Caco-2 (cell line): ENCODE measurements at regions not wholly inside any gene's neighbourhood (a gene's known extent, or its start where the extent isn't known, plus 50 kb on each side); places are given as distances from the start of the nearest gene placed in this dataset.

Experiments
- BruUV-seq: library from RNA; stranded (reverse); fragments of 400-500 nt; replicated peaks from 2 replicates; lab custom pipeline; 2021; lab: Mats Ljungman, UMichigan
- CTCF ChIA-PET: fragments of 300-600 bp; sonication (Branson Sonifier 250); formaldehyde crosslinking; loops from one replicate; lab custom pipeline; 2022; ENCODE audit warnings: antibody characterized with exemption; lab: Charles Lee
- POLR2A ChIA-PET: fragments of 300-600 bp; sonication (Branson Sonifier 250); formaldehyde crosslinking; loops from one replicate; lab custom pipeline; 2022; ENCODE audit warnings: antibody characterized with exemption; lab: Charles Lee
- DNase-seq, 2 experiments: peaks; one replicate each; pipeline versions ENCODE4 v3.0.0 to v3.0.0-alpha.2; 2020 to 2022
- H3K27me3 ChIP-seq: replicated peaks from 2 replicates; pipeline ENCODE4 v1.6.0; 2011; ENCODE audit warnings: low read length; ENCODE audit not compliant: control insufficient read depth, insufficient read depth
- H3K36me3 ChIP-seq: 2 replicates; pipeline ENCODE4 v1.5.1; 2011; ENCODE audit warnings: low read length; ENCODE audit not compliant: control insufficient read depth, insufficient read depth
- H3K4me1 ChIP-seq: fragments of 250-450 bp; sonication (Bioruptor Pico); 2 replicates; pipeline ENCODE4 v1.5.1; 2020; ENCODE audit warnings: mild to moderate bottlenecking
- H3K4me3 ChIP-seq: 2 replicates; pipeline ENCODE4 v1.5.1; 2011; ENCODE audit warnings: low read depth, mild to moderate bottlenecking, control low read depth, low read length
- H3K9me3 ChIP-seq: fragments of 250-450 bp; sonication (Bioruptor Pico); 2 replicates; pipeline ENCODE4 v1.5.1; 2020; ENCODE audit warnings: mild to moderate bottlenecking, moderate library complexity
- H3K27ac Mint-ChIP-seq: one replicate; pipeline ENCODE4 v1.8.0; 2022; ENCODE audit warnings: mixed read lengths; ENCODE audit not compliant: unreplicated experiment
- H3K27me3 Mint-ChIP-seq: one replicate; pipeline ENCODE4 v1.8.0; 2022; ENCODE audit warnings: mixed read lengths; ENCODE audit not compliant: insufficient read depth, unreplicated experiment
- H3K36me3 Mint-ChIP-seq: one replicate; pipeline ENCODE4 v1.8.0; 2022; ENCODE audit warnings: mild to moderate bottlenecking, mixed read lengths; ENCODE audit not compliant: insufficient read depth, unreplicated experiment
- H3K4me1 Mint-ChIP-seq: one replicate; pipeline ENCODE4 v1.8.0; 2022; ENCODE audit warnings: low read depth, mixed read lengths; ENCODE audit not compliant: unreplicated experiment
- H3K4me3 Mint-ChIP-seq: one replicate; pipeline ENCODE4 v1.8.0; 2022; ENCODE audit warnings: mild to moderate bottlenecking, moderate library complexity, mixed read lengths; ENCODE audit not compliant: unreplicated experiment
- H3K9me3 Mint-ChIP-seq: one replicate; pipeline ENCODE4 v1.8.0; 2022; ENCODE audit warnings: mixed read lengths; ENCODE audit not compliant: unreplicated experiment
- intact Hi-C: fragments of 100-400 bp; cut with micrococcal nuclease; formaldehyde crosslinking; loops from one replicate; pipeline ENCODE4 v1.10.0; 2022; ENCODE audit not compliant: unreplicated experiment
- TF ChIP-seq, protein P1 (sequence below), 2 experiments: fragments of 200-600 bp in 1 of 2; IDR thresholded peaks; 1 replicate in 1 of 2; 2 replicates in 1 of 2; pipeline versions ENCODE4 v1.5.1 to v1.8.0; 2011 to 2022; ENCODE audit warnings: antibody characterized with exemption in 1 of 2, control low read depth in 1 of 2, inconsistent platforms in 1 of 2, low read depth in 1 of 2, low read length in 1 of 2, mild to moderate bottlenecking in 1 of 2, moderate library complexity in 1 of 2; ENCODE audit not compliant: insufficient read depth in 1 of 2, severe bottlenecking in 1 of 2, unreplicated experiment in 1 of 2

GRCh38 chr2:215606219-215606618 lies 170.4 kb upstream of the FN1 start:
- no peaks in the 10 kb centered on the region for H3K36me3 ChIP-seq
- no peak overlapping the region for H3K4me3 Mint-ChIP-seq
- intact Hi-C loops, result no loop called here
- CTCF ChIA-PET, result no interaction called here
- TF ChIP-seq, protein P1, sequence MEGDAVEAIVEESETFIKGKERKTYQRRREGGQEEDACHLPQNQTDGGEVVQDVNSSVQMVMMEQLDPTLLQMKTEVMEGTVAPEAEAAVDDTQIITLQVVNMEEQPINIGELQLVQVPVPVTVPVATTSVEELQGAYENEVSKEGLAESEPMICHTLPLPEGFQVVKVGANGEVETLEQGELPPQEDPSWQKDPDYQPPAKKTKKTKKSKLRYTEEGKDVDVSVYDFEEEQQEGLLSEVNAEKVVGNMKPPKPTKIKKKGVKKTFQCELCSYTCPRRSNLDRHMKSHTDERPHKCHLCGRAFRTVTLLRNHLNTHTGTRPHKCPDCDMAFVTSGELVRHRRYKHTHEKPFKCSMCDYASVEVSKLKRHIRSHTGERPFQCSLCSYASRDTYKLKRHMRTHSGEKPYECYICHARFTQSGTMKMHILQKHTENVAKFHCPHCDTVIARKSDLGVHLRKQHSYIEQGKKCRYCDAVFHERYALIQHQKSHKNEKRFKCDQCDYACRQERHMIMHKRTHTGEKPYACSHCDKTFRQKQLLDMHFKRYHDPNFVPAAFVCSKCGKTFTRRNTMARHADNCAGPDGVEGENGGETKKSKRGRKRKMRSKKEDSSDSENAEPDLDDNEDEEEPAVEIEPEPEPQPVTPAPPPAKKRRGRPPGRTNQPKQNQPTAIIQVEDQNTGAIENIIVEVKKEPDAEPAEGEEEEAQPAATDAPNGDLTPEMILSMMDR (IDR thresholded peaks at IDR 0.05; ENCODE audit: insufficient read depth in 1 of 2, low read depth in 1 of 2, low read length in 1 of 2, severe bottlenecking in 1 of 2, unreplicated experiment in 1 of 2), result no peak
- H3K36me3 Mint-ChIP-seq, result no peaks in the 10 kb centered on the region
- no peaks in the 10 kb centered on the region for H3K4me1 Mint-ChIP-seq
- POLR2A ChIA-PET, result no interaction called here
- no peak overlapping the region for H3K4me3 ChIP-seq
- no peaks in the 10 kb centered on the region for H3K27me3 Mint-ChIP-seq
- DNase-seq, result no peak
- BruUV-seq, result no TSS peak
- no peaks in the 10 kb centered on the region for H3K9me3 ChIP-seq
- peaks cover 9% of the 10 kb centered on the region for H3K9me3 Mint-ChIP-seq
- peaks cover 10% of the 10 kb centered on the region for H3K4me1 ChIP-seq
- no peaks in the 10 kb centered on the region for H3K27me3 ChIP-seq
- H3K27ac Mint-ChIP-seq, result no peak overlapping the region

DNA sequence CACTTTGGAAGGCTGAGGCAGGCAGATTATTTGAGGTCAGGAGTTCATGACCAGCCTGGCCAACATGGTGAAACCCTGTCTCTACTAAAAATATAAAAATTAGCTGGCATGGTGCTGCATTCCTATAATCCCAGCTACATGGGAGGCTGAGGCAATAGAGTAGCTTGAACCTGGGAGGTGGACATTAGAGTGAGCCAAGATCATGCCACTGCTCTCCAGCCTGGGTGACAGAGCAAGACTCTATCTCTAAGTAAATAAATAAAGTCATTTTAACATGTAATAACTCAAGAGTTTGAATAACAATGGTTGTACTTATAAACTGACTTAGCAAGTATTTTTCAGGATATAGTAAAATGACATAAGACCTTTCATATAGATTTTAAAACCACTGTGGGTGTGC lies 169.3 kb upstream of the FN1 start:
- H3K27ac Mint-ChIP-seq, result no peak overlapping the region
- intact Hi-C loops, result no loop called here
- peaks cover 16% of the 10 kb centered on the region for H3K9me3 Mint-ChIP-seq
- ChIA-PET POLR2A (no interaction called here), CTCF (no interaction called here)
- BruUV-seq, result no TSS peak
- Histone ChIP-seq H3K9me3 (no peaks in the 10 kb centered on the region), H3K27me3 (no peaks in the 10 kb centered on the region), H3K4me1 (peaks cover 6% of the 10 kb centered on the region; the same call in 1 of the 2 replicates), H3K36me3 (no peaks in the 10 kb centered on the region), H3K4me3 (no peak overlapping the region)
- no peak for DNase-seq
- TF ChIP-seq, protein P1 (IDR thresholded peaks at IDR 0.05; ENCODE audit: insufficient read depth in 1 of 2, low read depth in 1 of 2, low read length in 1 of 2, severe bottlenecking in 1 of 2, unreplicated experiment in 1 of 2), result no peak
- no peaks in the 10 kb centered on the region for H3K36me3 Mint-ChIP-seq
- H3K4me1 Mint-ChIP-seq, result no peaks in the 10 kb centered on the region
- H3K4me3 Mint-ChIP-seq, result no peak overlapping the region
- H3K27me3 Mint-ChIP-seq, result no peaks in the 10 kb centered on the region

DNA sequence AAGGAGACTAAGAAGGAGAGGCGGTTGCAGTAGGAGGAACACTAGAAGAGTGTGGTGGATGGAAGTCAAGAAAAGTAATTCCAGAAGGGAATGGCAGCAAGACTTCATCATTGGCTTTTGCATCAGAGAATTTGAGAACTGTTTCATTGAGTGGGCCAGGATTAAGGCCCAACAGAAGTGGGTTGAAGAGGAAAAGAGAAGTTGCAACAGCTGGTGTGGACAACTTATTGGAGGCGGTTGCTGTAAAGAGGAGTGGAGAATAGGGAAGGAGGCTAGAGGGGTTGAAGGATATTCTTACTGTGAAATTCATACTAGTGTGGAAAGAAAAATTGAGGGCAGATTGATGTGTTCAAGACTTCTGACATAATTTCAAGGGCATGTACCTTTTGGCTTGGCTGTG lies 168.7 kb upstream of the FN1 start:
- ChIA-PET POLR2A (no interaction called here), CTCF (no interaction called here)
- intact Hi-C loops, result no loop called here
- H3K27me3 ChIP-seq, result no peaks in the 10 kb centered on the region
- no peak overlapping the region for H3K27ac Mint-ChIP-seq
- H3K9me3 ChIP-seq, result no peaks in the 10 kb centered on the region; the same call in 1 of the 2 replicates
- no peaks in the 10 kb centered on the region for H3K4me1 Mint-ChIP-seq
- H3K4me3 Mint-ChIP-seq, result no peak overlapping the region
- H3K4me1 ChIP-seq, result peaks cover 6% of the 10 kb centered on the region; the same call in 1 of the 2 replicates
- no peak for DNase-seq
- BruUV-seq, result no TSS peak
- H3K36me3 Mint-ChIP-seq, result no peaks in the 10 kb centered on the region
- H3K27me3 Mint-ChIP-seq, result no peaks in the 10 kb centered on the region
- no peak overlapping the region for H3K4me3 ChIP-seq
- peaks cover 16% of the 10 kb centered on the region for H3K9me3 Mint-ChIP-seq
- TF ChIP-seq, protein P1 (IDR thresholded peaks at IDR 0.05; ENCODE audit: insufficient read depth in 1 of 2, low read depth in 1 of 2, low read length in 1 of 2, severe bottlenecking in 1 of 2, unreplicated experiment in 1 of 2), result no peak
- no peaks in the 10 kb centered on the region for H3K36me3 ChIP-seq
